GM19372 (cell line): ENCODE measurements at regions not wholly inside any gene's neighbourhood (a gene's known extent, or its start where the extent isn't known, plus 50 kb on each side); places are given as distances from the start of the nearest gene placed in this dataset.
A peak's percentile ranks its signal among the peaks of the same experiment; 100 is the strongest.
"Not testable (repeated sequence)": the region's sequence is repeated elsewhere in the genome, so short reads cannot be mapped to it uniquely, and the experiment has no call there.

Experiments used
- ATAC-seq: cut with Tn5 transposase; IDR thresholded peaks from one replicate; pipeline ENCODE4 v1.9.1; 2021; ENCODE audit warnings: mild to moderate bottlenecking, low read depth, moderate library complexity; ENCODE audit not compliant: unreplicated experiment

DNA sequence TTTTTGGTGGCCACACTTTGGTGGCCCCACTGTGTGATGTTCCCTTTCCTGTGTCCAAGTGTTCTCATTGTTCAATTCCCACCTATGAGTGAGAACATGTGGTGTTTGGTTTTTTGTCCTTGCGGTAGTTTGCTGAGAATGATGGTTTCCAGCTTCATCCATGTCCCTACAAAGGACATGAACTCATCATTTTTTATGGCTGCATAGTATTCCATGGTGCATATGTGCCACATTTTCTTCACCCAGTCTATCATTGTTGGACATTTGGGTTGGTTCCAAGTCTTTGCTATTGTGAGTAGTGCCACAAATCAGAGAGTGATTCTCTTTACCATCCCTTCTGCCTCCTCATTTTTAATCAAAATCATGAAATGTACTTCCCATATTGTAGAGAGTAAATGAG, 114.0 kb upstream of the NR2F2 start:
- ATAC-seq = not testable (repeated sequence)

- ATAC-seq = no peak
These were observed 112.5 kb upstream of the NR2F2 start for GRCh38 chr15:96217983-96218382.

DNA sequence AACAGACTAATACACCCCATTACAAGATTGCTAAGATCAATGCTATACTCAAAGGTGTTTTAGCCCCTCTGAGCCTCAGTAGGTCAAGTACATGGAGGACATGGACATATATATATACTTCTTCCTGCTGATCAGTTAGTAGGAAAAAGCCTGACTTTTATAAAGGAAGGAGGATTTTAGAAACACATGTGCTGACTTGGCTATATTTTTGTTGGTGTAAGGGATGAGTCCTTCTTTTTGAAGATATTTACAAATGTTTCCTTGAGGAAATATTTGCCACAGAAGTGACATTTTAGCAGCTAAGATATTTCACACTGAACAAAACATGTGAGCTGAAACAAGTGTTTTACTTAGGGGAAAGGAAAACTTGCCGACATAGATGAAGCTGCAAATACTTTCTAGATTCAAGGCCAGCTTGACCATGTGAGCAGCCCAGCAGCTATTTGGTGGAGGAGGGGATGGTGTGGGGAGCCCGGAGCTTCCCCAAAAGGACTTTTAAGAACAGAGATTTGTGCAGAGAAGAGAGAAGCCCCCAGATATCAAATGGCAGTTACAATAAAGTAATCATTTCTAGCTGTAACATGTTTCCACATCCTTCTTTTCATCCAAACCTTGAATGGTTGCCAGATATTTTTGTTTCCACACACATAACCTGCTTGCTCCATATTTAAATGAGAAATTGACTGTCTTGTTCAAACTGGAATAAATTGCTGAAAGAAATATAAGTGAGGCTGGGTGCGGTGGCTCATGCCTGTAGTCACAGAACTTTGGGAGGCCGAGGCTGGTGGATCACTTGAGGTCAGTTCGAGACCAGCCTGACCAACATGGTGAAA, 111.7 kb upstream of the NR2F2 start:
- no peak for ATAC-seq

GRCh38 chr15:96219681-96220080, 110.8 kb upstream of the NR2F2 start:
- no peak for ATAC-seq

GRCh38 chr15:96220657-96221056, 109.8 kb upstream of the NR2F2 start:
- no peak for ATAC-seq

- ATAC-seq = no peak
These were observed 107.5 kb upstream of the NR2F2 start for GRCh38 chr15:96222981-96223380.

DNA sequence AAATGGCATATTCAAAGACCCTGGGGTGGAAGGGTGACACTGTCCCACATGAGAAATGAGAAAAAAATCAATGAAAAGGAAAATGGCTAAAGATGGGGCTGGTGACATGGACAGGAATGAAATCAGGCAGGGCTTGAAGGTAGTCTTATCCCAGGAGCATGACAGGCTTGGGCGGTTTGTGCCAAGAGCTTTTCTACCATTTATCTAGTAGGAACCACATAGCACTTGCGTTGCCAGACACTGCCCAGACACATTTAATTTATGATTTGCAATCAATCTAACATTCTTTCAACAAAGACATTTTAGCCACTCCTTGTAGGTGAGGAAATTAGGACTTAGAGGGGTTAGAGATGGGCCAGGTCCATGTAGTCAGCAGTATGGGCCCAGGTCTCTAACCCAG, 106.6 kb upstream of the NR2F2 start:
- no peak for ATAC-seq

DNA sequence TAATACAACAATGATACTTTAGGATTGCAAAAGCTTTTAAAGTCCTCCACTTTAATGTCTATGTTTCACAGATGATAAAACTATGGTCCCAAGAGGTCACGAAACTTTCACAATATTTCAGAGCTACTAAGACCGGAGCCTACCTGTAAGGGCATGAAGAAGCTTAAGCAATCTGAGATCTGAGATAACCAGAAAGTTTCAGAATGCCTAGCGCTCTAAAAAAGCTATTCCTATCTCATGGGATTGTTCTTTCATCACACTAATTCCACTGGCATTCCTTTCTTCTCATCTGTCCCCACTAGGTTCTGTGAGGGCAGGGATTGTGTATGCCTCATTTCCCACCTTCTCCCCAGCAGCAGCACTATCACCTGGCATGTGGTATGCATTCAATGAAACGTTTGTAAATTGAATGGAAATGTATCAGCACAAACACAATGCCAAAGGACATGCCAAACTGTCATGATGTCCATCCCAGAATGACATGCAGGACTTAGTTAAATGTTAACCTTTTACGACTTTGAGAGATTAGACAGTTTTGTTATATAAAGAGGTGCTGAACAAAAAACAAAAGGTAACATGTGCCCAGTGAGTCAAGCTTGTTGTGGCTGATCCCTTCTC, 104.7 kb upstream of the NR2F2 start:
- no peak for ATAC-seq

- no peak for ATAC-seq
These were observed 99.8 kb upstream of the NR2F2 start for GRCh38 chr15:96230526-96231181.

DNA sequence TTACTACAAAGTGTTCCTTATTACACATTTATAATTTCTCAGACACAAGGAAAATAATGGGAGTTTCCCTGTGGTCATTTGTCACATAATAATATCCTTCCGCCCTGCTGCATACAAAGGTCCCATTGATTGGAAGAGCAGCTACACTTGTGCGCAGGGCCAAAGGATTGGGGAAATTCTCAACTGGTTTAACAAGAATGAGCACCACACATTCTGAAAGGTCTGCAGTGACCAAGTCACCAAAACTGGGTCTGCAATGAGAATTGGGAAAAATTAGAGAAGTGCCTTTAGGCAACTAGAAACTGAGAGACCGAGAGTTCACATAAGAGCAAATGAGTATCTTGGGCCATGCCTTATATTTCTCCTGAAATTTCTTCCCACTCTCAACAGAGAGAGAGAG, 98.2 kb upstream of the NR2F2 start:
- no peak for ATAC-seq

DNA sequence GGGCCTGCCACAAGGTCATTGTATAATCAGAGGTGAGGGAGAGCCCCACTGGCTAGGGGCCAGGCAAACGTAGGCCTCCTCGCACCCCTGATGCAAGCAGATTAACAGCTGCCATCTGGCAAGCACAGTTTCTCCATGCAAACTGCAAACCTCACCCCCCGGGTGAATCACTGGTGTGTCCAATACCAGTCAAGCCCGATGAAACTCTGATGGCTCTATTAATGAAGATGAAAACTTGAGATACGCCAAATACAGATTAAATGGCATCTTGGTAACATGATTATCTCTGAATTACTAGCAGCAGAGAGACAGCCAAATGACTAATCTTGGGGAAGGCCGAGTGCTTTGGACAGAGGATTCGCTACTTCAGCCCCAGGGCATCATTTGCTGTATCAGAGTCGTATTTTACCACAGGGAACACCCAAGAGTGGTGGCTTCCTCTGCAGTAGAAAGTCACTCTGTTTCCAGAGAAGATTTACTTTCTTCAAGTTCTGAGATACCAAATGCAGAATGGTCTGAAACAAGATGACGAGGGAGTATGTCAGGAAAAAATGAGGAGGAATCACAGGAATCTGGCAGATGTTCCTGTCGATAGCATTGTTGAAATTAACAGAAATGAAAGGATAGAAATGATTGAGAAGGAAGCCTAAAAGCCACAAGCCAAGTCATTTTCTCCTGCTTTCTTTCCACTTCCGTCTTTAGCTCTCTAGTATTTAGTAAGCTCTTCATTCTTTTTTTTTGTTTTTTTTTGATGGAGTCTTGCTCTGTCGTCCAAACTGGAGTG, 96.2 kb upstream of the NR2F2 start:
- peak; percentile 50 for ATAC-seq

DNA sequence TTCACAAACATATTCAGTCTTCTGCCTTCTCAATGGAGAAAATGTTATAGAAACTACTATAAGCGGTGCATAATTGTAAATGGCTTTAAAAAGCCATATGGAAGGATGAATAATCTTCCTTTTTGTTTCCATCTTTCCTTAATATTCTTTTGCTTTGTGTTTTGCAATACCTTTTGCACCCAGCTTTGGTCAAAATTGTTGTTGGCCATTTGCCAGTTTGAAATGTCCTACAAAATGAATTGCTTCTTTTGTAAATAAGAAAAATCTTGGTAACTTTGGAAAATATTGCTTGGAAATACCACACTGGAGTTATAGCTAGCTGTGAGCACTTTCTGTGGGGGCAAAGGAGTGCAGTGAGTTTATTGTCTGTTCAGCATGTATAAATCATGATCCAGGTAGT, 93.5 kb upstream of the NR2F2 start:
- ATAC-seq = no peak

GRCh38 chr15:96242761-96243160, 87.7 kb upstream of the NR2F2 start:
- no peak for ATAC-seq

GRCh38 chr15:96243701-96244100, 86.8 kb upstream of the NR2F2 start:
- ATAC-seq = no peak

DNA sequence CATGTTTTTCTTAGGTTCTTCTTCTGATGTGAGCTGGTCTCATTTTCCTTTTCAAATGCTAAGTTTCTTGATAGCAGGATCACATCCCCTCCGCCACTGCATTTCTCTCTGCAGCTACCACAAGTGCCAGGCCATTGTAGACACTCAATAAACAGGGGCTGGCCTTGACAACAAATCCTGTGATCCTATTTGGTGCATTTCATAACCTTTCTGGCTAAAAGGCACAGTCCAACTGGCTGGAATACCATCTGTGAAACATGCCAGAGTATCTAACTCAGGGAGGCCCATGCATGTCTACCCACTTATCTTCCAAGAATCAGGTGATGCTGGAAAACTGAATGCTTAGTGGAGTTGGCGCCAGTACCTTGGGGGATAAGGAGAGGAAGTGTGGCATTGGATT, 85.2 kb upstream of the NR2F2 start:
- no peak for ATAC-seq

DNA sequence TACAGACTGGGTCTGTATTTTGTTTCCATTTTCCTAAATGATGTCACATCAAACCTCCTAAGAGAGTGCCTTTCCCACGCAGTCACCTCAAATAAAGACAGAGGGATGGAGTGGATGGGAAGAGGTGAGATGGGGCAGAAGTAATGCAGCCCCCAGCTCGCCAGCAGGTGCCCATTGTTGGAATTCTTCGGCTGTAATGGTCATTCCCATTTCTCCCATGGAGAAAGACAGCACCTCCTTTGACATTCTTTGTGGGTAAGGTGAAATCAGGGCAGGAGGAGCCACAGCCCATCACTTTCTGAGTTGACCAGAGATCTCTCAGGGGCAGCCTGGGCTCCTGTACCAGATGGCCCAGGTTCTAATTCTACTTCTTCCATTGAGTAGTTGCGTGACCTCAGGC, 84.4 kb upstream of the NR2F2 start:
- ATAC-seq = no peak

DNA sequence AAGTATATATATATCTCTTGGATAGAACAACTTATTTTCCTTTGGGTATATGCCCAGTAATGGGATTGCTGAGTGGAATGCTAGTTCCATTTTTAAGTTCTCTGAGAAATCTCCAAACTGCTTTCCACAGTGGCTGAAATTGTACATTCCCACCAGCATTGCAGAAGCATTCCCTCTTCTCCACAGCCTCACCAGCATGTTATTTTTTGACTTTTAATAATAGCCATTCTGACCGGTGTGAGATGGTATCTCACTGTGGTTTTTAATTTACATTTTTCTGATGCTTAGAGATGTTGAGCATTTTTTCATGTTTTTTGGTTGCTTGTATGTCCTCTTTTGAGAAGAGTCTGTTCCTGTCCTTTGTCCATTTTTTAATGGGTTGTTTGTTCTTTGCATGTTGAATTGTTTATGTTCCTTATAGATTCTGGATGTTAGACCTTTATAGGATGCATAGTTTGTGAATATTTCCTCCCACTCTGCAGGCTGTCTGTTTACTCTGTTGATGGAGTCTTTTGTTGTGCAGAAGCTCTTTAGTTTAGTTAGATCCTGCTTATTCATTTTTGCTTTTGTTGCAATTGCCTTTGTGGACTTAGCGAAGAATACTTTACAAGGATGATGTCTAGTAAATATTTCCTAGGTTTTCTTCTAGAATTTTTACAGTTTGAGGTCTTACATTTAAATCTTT, 82.7 kb upstream of the NR2F2 start:
- ATAC-seq = no peak

DNA sequence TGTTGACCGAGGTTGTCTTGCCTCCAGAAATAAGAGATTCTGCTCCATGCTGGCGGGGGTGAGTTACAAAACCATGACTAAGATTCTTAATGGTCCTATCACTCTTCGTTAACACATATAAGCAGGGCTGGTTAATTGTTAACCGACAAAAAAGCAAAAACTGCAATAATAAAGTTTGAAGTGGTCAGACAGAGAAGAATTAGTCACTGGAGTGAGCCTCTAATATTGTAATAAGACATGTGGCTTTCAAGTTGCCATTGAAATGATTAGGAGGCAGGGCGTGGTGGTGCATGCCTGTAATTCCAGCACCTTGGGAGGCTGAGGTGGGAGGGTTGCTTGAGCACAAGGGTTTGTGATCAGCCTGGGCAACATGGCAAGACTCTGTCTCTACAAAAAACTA, 78.4 kb upstream of the NR2F2 start:
- no peak for ATAC-seq

DNA sequence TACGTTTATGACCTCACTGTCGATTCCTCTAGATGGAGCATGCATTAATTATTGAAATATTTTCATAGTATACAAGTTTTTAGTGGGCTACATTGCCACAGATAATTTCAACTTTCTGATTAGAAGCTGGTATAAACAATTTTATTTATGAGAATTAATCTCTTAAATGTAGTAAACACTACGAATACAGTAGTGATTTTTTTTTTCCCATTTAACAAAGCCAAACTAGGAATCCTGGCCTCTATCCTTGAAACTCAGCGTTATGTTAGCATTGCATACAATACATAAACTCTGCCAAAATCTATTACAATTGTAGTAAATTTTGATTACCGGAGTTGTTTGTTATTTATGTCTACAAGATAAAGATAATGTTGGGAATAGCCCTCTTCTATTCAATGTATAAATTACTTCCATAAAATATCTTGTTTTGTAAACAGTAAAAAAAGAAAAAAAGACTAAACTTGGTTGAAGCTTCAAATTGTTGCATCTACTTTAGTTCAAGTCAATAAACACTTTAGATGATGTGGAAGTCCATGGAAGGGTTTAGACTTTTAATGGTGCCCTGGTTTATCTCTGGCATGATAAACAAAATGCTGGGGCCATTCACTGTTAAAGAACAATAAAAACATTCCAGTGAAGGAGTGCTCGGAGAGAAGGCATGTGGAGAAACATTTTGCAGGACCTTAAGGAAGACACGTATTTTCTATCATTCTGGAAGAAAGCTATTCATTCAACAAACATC, 77.3 kb upstream of the NR2F2 start:
- no peak for ATAC-seq

- ATAC-seq = no peak
These were observed 76.3 kb upstream of the NR2F2 start for GRCh38 chr15:96254173-96254572.
